GM21825 (cell line): ENCODE measurements at regions not wholly inside any gene's neighbourhood (a gene's known extent, or its start where the extent isn't known, plus 50 kb on each side); places are given as distances from the start of the nearest gene placed in this dataset.

Experiments
- ATAC-seq: cut with Tn5 transposase; IDR thresholded peaks from one replicate; pipeline ENCODE4 v1.9.1; 2021; ENCODE audit warnings: mild to moderate bottlenecking, moderate library complexity; ENCODE audit not compliant: unreplicated experiment

- ATAC-seq, result no peak
Measured at GRCh38 chr7:49244543-49244942, 320.2 kb downstream of the CDC14C start.

GRCh38 chr7:49245062-49245461 is 320.7 kb downstream of the CDC14C start:
- ATAC-seq, result no peak

GRCh38 chr7:49247759-49248158 is 323.4 kb downstream of the CDC14C start:
- ATAC-seq, result no peak

- ATAC-seq, result no peak
Measured at GRCh38 chr7:49255054-49255453, 330.7 kb downstream of the CDC14C start.

GRCh38 chr7:49260538-49260937 is 336.2 kb downstream of the CDC14C start:
- ATAC-seq, result no peak

- ATAC-seq, result no peak
Measured at GRCh38 chr7:49261928-49262327, 337.6 kb downstream of the CDC14C start.

- no peak for ATAC-seq
Measured at GRCh38 chr7:49264530-49264929, 340.2 kb downstream of the CDC14C start.

GRCh38 chr7:49273897-49274296 is 349.6 kb downstream of the CDC14C start:
- ATAC-seq, result no peak

- ATAC-seq, result no peak
Measured at GRCh38 chr7:49279891-49280290, 355.5 kb downstream of the CDC14C start.

GRCh38 chr7:49287653-49288052 is 363.3 kb downstream of the CDC14C start:
- ATAC-seq, result no peak

GRCh38 chr7:49294611-49295010 is 370.3 kb downstream of the CDC14C start:
- ATAC-seq, result no peak

GRCh38 chr7:49295146-49295545 is 370.8 kb downstream of the CDC14C start:
- ATAC-seq, result no peak

GRCh38 chr7:49297958-49298357 is 373.6 kb downstream of the CDC14C start:
- no peak for ATAC-seq

- ATAC-seq, result no peak
Measured at GRCh38 chr7:49308787-49309186, 384.4 kb downstream of the CDC14C start.

GRCh38 chr7:49320083-49320482 is 395.7 kb downstream of the CDC14C start:
- no peak for ATAC-seq

- ATAC-seq, result no peak
Measured at GRCh38 chr7:49321843-49322242, 397.5 kb downstream of the CDC14C start.

- no peak for ATAC-seq
Measured at GRCh38 chr7:49322476-49322875, 398.1 kb downstream of the CDC14C start.

- ATAC-seq, result no peak
Measured at GRCh38 chr7:49324040-49324439, 399.7 kb downstream of the CDC14C start.

GRCh38 chr7:49324707-49325106 is 400.4 kb downstream of the CDC14C start:
- ATAC-seq, result no peak

- ATAC-seq, result no peak
Measured at GRCh38 chr7:49325571-49325970, 401.2 kb downstream of the CDC14C start.

- no peak for ATAC-seq
Measured at GRCh38 chr7:49327155-49327554, 402.8 kb downstream of the CDC14C start.

- no peak for ATAC-seq
Measured at GRCh38 chr7:49333180-49333881, 409.0 kb downstream of the CDC14C start.

GRCh38 chr7:49341849-49342248 is 417.5 kb downstream of the CDC14C start:
- no peak for ATAC-seq
